GM21367 (cell line): ENCODE measurements at regions not wholly inside any gene's neighbourhood (a gene's known extent, or its start where the extent isn't known, plus 50 kb on each side); places are given as distances from the start of the nearest gene placed in this dataset.

Source experiments
- ATAC-seq: cut with Tn5 transposase; IDR thresholded peaks from one replicate; pipeline ENCODE4 v1.9.1; 2021; ENCODE audit not compliant: unreplicated experiment

DNA sequence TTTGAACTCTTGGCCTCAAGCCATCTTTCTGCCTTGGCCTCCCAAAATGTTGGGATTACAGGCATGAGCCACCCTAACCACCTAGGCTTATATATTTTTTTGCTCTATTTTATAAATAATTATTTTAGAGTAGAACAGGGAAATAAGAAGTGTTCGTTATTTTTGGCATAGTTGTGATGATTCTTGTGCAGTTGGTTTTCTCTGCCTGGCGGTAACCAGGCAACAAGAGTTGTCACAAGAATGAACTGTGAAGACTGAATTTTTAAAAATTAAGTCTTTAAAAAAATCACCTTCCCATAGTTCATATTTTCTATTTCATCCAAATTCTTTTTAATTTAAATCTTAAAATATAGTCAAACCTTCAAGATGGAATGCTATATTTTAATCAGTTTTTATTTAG lies 310.2 kb downstream of the ARL6IP6 start:
- no peak for ATAC-seq

GRCh38 chr2:153027533-153027932 lies 309.1 kb downstream of the ARL6IP6 start:
- no peak for ATAC-seq

DNA sequence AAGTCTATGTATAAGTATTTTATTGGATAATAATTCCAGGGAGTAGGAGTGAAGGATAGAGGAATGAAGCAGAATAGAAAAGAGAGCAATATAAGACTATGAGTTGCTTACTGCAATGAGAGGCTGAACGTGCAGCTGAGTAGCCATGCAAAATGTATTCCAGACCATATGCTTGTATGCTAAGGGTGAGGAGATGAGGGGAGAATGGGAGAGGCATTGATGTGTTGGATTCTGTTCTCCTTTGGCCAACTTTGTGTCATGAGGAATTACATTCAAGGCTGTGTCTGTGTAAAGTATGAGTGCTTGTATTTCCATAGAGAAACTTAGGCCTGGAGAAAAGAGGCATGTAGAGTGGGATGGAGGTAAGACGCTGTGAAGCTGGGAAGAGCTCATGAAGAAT lies 301.8 kb downstream of the ARL6IP6 start:
- no peak for ATAC-seq

GRCh38 chr2:153005071-153005730 lies 286.8 kb downstream of the ARL6IP6 start:
- ATAC-seq = no peak

GRCh38 chr2:153004627-153005026 lies 286.2 kb downstream of the ARL6IP6 start:
- ATAC-seq = no peak

GRCh38 chr2:152974146-152974545 lies 255.7 kb downstream of the ARL6IP6 start:
- ATAC-seq = no peak

DNA sequence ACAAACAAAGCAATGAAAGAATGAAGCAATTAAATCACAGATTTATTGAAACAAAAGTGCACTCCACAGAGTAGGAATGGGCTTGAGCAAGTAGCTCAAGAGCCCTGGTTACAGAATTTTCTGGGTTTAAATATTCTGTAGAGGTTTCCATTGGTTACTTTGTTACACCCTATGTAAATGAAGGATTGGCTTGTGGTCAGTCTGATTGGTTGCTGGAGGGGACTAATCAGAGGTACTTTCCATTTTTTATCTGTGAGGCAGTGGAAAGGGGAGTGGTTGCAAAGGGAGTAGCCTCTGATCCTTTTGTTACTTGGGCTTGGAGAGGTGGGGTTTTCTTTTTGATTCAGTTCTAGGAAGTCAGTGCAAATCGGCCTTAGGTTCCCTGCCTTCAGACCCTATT lies 253.3 kb downstream of the ARL6IP6 start:
- ATAC-seq = no peak

GRCh38 chr2:152962446-152962845 lies 244.0 kb downstream of the ARL6IP6 start:
- no peak for ATAC-seq

- ATAC-seq = no peak
These were observed 242.9 kb downstream of the ARL6IP6 start for GRCh38 chr2:152961351-152961750.

DNA sequence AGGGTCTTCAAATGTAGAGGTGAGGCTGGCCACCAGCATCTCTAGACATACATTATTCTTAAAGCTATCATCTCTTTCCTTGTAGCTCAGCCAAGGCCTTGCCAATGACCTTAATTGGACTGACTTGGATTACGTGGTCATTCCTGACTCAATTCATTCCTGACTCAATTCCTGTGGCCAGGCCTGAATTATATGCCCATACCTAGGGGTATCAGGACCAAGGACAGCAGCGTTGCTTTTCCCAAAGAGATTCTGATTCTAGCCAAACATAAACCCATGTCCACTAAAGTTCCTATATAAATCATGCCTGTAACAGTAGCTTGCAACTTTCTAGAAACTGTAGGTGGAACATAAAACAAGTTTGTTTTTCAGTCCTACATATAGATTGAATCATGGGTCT lies 231.7 kb downstream of the ARL6IP6 start:
- ATAC-seq = no peak

DNA sequence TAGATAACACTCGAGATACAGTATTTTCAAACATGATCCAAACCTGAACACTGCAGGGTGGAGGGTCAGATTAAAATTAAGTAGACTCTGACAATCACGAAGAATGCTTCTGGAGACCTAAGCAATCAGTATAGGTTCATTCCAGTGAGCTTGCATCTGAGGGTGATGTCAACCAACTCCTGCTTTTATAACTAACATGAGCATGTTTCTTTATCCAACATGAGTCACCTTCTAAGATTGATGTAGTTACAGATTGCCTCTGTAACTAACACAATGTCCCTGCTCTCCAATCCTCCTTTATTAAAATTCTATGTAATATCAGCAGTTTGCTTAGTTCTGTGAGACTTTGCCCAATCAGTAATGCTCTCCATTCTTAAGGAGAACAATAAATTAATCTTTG lies 225.7 kb downstream of the ARL6IP6 start:
- no peak for ATAC-seq

GRCh38 chr2:152942940-152943440 lies 224.6 kb downstream of the ARL6IP6 start:
- ATAC-seq = no peak

- ATAC-seq = no peak
These were observed 212.1 kb downstream of the ARL6IP6 start for GRCh38 chr2:152930501-152930900.

GRCh38 chr2:152929628-152930027 lies 211.2 kb downstream of the ARL6IP6 start:
- ATAC-seq = no peak

- peak; percentile 94 for ATAC-seq
These were observed 207.4 kb downstream of the ARL6IP6 start for GRCh38 chr2:152925547-152926448.

DNA sequence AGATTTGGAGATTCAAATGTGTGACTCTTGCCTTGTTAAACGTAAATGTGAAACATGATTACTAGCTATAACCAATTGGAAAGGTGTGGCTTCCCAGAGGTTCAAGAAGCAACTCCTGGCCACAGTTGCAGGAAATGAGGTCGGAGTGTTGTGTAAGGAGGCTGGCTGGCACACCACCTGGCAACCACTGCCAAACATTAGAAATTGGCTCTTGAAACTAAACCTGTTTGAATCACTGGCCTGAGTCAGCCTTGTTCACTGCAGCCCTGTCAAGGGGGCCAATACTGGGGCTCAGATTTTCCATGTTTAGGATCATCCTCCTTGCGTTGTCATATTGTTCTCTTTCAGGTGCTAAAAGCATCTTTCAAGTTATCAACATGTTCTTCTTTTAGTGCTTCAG lies 206.3 kb downstream of the ARL6IP6 start:
- ATAC-seq = no peak

DNA sequence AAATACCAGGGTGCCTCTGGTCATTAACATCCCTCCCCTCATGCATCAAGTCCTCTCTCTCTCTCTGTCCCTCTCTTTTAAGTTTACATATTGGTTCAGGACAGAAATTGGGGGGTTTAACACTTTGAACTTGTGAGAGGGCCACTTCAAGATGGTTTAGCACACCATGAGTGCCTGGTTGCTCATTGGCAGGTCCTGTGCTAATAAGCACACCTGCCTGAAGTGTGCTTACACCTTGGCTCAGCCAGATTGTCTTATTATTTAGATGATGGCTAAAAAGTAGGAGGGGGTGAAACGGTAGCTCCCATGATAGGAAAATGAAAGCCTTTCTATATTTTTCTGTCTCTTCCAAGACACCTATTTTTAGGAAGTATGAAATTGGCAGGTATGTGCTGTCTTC lies 205.8 kb downstream of the ARL6IP6 start:
- ATAC-seq = no peak

- no peak for ATAC-seq
These were observed 202.4 kb downstream of the ARL6IP6 start for GRCh38 chr2:152920846-152921245.

DNA sequence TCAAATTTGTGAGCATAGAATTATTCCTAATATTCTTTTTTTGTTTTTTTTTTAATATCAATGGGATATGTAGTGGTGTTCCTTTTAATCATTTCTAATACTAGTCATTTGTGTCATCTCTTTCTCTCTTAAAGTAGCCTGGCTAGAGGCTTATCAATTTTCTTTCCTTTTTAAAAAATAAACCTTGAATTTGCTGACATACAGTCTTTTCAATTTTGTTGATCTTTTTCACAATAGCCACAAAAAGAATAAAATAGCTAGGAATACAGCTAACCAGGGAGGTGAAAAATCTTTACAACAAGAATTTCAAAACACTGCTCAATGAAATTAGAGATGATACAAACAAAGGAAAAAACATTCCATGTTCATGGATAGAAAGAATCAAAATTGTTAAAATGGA lies 192.6 kb downstream of the ARL6IP6 start:
- no peak for ATAC-seq

DNA sequence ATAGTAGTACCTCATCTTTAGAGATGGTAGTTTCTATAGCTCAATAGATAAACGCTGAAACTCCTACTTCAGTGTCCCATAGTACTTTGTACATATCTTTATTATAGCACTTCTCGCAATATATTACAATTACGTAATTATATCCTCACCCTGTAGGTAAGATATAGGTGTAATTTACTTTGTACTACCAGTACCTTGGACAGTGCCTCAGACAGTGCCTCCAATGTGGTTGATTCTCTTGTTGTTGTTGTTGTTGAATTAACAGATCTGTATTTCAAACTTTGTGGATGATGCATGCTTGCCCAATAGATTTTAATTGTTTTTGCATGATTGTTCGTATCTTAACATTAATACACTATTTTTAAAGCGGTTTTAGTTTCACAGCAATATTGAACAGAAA lies 188.6 kb downstream of the ARL6IP6 start:
- no peak for ATAC-seq

DNA sequence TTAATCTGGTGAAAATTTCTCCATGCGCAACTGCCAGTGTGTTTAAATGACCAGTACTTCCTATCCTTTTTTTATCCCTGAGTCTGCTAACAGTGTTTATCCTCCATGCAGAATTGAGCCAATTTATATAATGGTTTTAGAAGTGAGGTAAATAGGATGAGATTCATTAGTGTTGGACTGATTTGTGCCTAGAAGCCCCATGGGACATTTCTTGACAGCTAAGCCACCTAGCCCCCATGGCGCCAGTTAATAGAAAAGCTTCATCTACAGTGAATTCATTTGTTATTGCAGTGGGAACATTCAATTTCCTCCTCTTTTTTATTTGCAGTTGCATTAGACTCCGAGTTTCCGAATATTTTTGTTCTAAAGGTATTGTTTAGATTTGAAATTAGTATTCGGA lies 175.6 kb downstream of the ARL6IP6 start:
- ATAC-seq = no peak

DNA sequence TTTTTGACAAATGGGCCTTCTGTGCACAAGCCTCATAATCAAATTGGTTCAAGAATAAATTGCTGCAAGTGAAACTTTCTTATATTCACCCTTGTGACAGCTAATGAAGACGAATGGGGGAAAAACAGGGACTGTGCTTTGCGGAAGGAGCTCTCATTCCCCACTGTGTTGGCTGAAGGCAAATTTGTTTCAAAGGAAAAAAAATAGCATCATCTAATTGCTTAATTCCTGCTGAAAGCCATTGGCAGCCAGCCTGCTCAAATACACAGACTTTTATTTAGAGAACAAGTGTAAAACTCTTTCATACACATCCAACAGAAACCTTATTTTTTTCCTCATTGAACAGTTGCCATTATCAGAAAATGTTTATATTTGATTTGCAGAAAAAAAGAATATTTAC lies 172.3 kb downstream of the ARL6IP6 start:
- ATAC-seq = no peak
